G401.6 (cell line): ENCODE measurements at regions not wholly inside any gene's neighbourhood (a gene's known extent, or its start where the extent isn't known, plus 50 kb on each side); places are given as distances from the start of the nearest gene placed in this dataset.

Experiments
- FAIRE-seq: peaks from 2 replicates; lab custom pipeline; 2012; peaks lifted over from hg19 to GRCh38; lab: Jason Lieb, UNC

DNA sequence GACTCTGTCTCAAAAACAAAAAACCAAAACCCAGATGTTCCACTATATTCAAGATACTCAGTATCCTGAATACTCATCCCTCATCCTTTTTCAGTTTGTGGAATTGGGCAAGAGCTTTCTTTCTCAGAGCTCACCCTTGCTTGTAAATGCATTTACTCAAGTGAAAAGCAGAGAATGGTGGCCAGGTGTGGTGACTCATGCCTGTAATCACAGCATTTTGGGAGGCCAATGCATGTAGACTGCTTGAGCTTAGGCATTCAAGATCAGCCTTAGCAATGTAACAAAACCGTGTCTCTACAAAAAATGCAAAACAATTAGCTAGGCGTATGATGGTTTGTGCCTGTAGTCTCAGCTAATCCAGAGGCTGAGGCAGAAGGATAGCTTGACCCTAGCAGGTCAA, 553.2 kb upstream of the AMELY start:
- no peak for FAIRE-seq

- FAIRE-seq = no peak
These were observed 552.2 kb upstream of the AMELY start for GRCh38 chrY:7463711-7464110.

DNA sequence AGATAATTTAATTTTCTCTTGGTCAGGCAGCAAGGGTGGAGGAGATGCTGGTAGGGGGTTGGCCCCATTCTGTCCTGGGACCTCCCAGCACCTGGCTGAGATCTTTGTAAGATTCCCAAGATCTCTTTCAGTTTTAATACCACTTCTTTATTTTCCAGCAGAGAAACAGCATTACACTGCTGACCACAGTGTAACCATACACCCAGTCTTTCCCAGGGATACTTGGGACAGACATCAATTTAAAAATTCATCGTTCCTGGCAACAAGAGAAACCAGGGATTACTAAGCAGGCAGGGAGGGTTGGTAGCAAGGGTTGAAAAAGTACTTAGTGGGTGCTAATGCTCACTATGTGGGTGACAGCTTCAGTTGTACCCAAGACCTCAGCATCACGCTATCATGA, 551.6 kb upstream of the AMELY start:
- no peak for FAIRE-seq

DNA sequence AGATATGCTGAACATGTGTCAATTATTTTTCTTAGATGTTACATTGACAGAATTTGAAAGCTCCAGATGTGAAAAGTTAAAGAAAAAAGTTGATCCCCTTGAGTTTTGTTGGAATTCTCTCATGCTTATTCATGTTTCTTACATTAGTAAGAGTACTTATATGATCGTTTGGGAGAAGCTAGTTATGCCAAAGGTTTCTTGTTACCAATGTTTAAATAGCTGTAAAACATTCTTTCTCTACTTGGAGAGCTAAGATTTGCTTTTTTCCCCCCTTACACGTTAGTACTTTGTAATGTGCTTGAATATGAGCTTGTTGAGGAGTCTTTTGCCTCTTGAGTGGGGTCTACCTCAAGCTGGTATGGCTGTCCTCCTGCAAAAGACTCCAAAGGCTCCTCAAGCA, 551.1 kb upstream of the AMELY start:
- FAIRE-seq = no peak

DNA sequence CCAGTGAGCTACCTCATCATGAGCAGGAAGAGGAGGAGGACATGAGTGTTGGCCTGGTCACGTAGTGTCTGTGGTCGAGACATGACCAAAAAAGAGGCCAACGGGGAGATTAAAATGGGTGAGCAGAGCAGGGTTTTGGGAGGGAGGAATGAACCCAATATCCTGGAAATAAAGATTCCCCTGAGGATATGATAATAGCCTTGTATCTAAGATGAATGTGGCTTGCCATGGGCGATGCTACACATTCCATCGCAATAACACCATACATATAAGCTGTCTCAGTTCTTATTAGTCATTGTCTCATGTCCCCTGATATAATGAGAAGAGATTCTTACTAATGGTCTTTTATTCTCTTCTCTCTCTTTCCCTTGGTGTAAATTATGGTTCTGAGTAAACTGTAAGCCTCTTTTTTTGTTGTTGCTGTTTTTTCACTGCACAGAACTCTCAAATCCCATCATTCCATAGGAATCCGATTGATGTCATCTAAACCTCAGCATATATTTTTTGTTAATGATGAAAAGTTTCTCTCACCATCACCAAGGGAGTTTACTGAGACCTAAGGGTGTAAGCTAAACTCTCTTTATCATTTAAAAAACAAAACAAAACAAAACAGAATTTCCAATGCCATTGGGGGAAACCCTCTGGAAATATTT, 550.4 kb upstream of the AMELY start:
- no peak for FAIRE-seq

DNA sequence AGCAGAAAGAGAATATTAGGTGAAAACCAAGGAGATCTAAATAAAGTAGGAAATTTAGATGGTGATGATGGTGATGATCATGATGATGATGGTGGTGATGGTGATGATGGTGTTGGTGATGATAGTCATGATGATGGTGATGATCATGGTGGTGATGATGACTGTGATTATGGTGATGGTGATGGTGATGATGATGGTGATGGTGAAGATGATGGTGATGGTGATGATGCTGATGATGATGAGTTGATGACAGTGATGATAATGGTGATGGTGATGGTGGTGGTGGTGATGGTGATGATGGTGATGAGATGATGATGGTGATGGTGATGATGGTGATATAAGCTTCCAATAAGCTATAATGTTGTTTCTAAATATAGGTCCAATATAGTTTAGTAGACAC, 548.2 kb upstream of the AMELY start:
- no peak for FAIRE-seq

GRCh38 chrY:7458301-7459078, 546.9 kb upstream of the AMELY start:
- FAIRE-seq = no peak

- no peak for FAIRE-seq
These were observed 545.9 kb upstream of the AMELY start for GRCh38 chrY:7457286-7458015.

- FAIRE-seq = no peak
These were observed 544.1 kb upstream of the AMELY start for GRCh38 chrY:7455626-7456025.

- no peak for FAIRE-seq
These were observed 541.8 kb upstream of the AMELY start for GRCh38 chrY:7453336-7453735.

GRCh38 chrY:7452246-7452645, 540.7 kb upstream of the AMELY start:
- FAIRE-seq = no peak

GRCh38 chrY:7449860-7450259, 538.3 kb upstream of the AMELY start:
- no peak for FAIRE-seq

DNA sequence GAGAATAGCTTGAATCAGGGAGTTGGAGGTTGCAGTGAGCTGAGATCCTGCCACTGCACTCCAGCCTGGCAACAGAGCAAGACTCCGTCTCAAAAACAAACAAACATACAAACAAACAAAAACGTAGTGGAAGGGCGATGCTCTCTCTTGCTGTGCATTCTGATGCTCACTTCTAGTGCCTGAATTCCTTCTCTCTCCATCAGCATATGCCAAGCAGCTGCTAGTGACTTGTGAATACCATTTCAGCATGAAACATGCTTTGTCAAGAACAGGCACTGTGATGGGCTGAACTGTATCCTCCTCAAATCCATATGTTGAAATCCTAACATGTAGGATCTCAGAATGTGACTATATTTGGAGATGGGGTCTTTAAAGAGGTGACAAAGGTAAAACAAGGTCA, 537.1 kb upstream of the AMELY start:
- FAIRE-seq = no peak

DNA sequence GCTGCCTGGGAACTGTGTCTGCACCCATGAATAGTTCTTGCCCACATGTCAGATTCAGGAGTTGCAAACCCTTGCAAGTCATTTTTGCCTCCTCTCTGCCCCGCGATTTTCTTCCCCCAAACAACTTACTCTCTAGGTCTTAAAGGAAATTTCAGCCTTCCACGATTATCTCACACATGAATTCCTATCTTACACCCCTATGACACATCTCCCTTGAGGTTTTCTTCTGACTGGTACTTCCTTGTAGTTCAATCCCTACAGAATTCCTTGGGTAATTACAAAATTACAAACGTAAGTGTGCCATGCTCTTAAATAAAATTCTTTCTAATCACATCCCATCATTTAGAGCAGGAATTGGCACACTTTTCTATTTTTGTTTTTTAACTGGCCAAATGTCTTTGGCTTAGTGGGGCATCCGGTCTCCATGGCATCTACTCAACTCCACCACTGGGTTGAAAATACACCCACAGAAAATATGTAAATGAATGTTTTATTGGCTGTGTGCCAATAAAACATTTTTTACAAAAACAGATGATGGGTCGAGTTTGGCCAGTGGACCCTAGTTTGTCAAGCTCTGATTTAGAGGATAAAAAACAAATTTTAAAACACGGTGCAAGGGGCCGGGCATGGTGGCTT, 536.4 kb upstream of the AMELY start:
- FAIRE-seq = no peak

- no peak for FAIRE-seq
These were observed 532.6 kb upstream of the AMELY start for GRCh38 chrY:7444141-7444540.

- no peak for FAIRE-seq
These were observed 529.4 kb upstream of the AMELY start for GRCh38 chrY:7440796-7441530.

DNA sequence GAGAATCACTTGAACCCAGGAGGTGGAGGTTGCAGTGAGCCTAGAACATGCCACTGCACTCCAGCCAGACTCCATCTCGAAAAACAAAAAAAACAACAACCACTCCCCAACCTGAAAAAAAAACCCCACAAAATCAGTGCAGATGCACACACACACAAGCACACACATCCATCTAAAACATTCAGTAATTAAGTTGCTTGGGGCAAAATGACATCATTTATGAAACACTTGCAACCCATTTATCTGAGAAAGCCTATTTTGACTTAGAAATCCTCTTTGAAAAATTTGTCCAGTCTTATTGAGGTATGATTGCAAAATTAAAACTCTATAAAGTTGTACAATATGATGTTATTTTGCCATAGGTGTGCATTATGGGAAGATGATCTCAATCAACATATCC, 525.5 kb upstream of the AMELY start:
- FAIRE-seq = no peak

- no peak for FAIRE-seq
These were observed 522.6 kb upstream of the AMELY start for GRCh38 chrY:7433817-7434809.

- FAIRE-seq = no peak
These were observed 507.6 kb upstream of the AMELY start for GRCh38 chrY:7419165-7419564.

- no peak for FAIRE-seq
These were observed 506.4 kb upstream of the AMELY start for GRCh38 chrY:7417946-7418345.

GRCh38 chrY:7416406-7416805, 504.9 kb upstream of the AMELY start:
- FAIRE-seq = no peak
